IMR-90 (cell line): ENCODE measurements at regions not wholly inside any gene's neighbourhood (a gene's known extent, or its start where the extent isn't known, plus 50 kb on each side); places are given as distances from the start of the nearest gene placed in this dataset.

Source experiments
- ATAC-seq: fragments of 200-7000 bp; cut with Tn5 transposase; 2 replicates; pipeline ENCODE4 v1.9.1; 2020; ENCODE audit warnings: low read depth, mild to moderate bottlenecking, moderate library complexity
- BruUV-seq: library from RNA; stranded (reverse); fragments of 400-500 nt; replicated peaks from 2 replicates; lab custom pipeline; 2021; lab: Mats Ljungman, UMichigan
- CTCF ChIA-PET: fragments of 300-600 bp; formaldehyde crosslinking; extraction: SDS; loops from one replicate; lab custom pipeline; 2021; ENCODE audit warnings: antibody characterized with exemption; lab: Yijun Ruan, JAX
- POLR2A ChIA-PET: fragments of 300-600 bp; sonication (Branson Sonifier 250); formaldehyde crosslinking; loops from one replicate; lab custom pipeline; 2022; ENCODE audit warnings: antibody characterized with exemption; ENCODE audit not compliant: unreplicated experiment; lab: Charles Lee
- DNase-seq: peaks from one replicate; pipeline ENCODE4 v3.0.0; 2013
- H2AFZ ChIP-seq: replicated peaks from 2 replicates; pipeline ENCODE3; 2013; ENCODE audit warnings: low read length, mild to moderate bottlenecking; ENCODE audit not compliant: poor library complexity
- H2AK5ac ChIP-seq: 2 replicates; pipeline ENCODE4 v1.6.1; 2013; ENCODE audit warnings: low read depth, low read length, inconsistent platforms
- H2AK9ac ChIP-seq: replicated peaks from 2 replicates; pipeline ENCODE3; 2013; ENCODE audit warnings: mild to moderate bottlenecking, low read depth, low read length, moderate library complexity; ENCODE audit not compliant: poor library complexity
- H2BK120ac ChIP-seq: 2 replicates; pipeline ENCODE4 v1.6.1; 2013; ENCODE audit warnings: low read depth, low read length, inconsistent platforms
- H2BK15ac ChIP-seq: 3 replicates; pipeline ENCODE4 v1.6.1; 2013; ENCODE audit warnings: low read depth, low read length, inconsistent platforms
- H2BK20ac ChIP-seq: 2 replicates; pipeline ENCODE4 v1.6.1; 2013; ENCODE audit warnings: low read depth, mild to moderate bottlenecking, inconsistent platforms, low read length, moderate library complexity
- H2BK5ac ChIP-seq: 2 replicates; pipeline ENCODE4 v1.6.1; 2013; ENCODE audit warnings: mild to moderate bottlenecking, low read depth, low read length, inconsistent platforms; ENCODE audit not compliant: poor library complexity, severe bottlenecking
- H3K14ac ChIP-seq: replicated peaks from 2 replicates; pipeline ENCODE4 v1.6.1; 2013; ENCODE audit warnings: low read depth, low read length, inconsistent platforms
- H3K18ac ChIP-seq: 2 replicates; pipeline ENCODE4 v1.6.1; 2013; ENCODE audit warnings: low read depth, low read length, control low read depth
- H3K23ac ChIP-seq: 2 replicates; pipeline ENCODE4 v1.6.1; 2013; ENCODE audit warnings: low read depth, low read length, inconsistent platforms
- H3K27ac ChIP-seq: 2 replicates; pipeline ENCODE4 v1.5.1; 2013; ENCODE audit warnings: mild to moderate bottlenecking, control low read depth, low read length; ENCODE audit not compliant: insufficient read depth
- H3K27me3 ChIP-seq: 2 replicates; pipeline ENCODE4 v1.6.1; 2013; ENCODE audit warnings: low read length; ENCODE audit not compliant: control insufficient read depth, insufficient read depth
- H3K36me3 ChIP-seq: 2 replicates; pipeline ENCODE4 v1.6.1; 2013; ENCODE audit warnings: low read length, mixed read lengths; ENCODE audit not compliant: control insufficient read depth, insufficient read depth
- H3K4ac ChIP-seq: 2 replicates; pipeline ENCODE4 v1.6.1; 2013; ENCODE audit warnings: low read depth, low read length, inconsistent platforms
- H3K4me1 ChIP-seq: 2 replicates; pipeline ENCODE4 v1.6.1; 2013; ENCODE audit warnings: low read length, mixed read lengths; ENCODE audit not compliant: control insufficient read depth, insufficient read depth
- H3K4me2 ChIP-seq: 2 replicates; pipeline ENCODE4 v1.6.1; 2013; ENCODE audit warnings: low read depth, mild to moderate bottlenecking, control low read depth, low read length, moderate library complexity
- H3K4me3 ChIP-seq: 2 replicates; pipeline ENCODE4 v1.5.1; 2013; ENCODE audit warnings: low read depth, mild to moderate bottlenecking, control low read depth, low read length, moderate library complexity; ENCODE audit not compliant: insufficient read depth
- H3K56ac ChIP-seq: 2 replicates; pipeline ENCODE4 v1.6.1; 2013; ENCODE audit warnings: low read length, inconsistent platforms; ENCODE audit not compliant: insufficient read depth; ENCODE audit errors: extremely low read depth
- H3K79me1 ChIP-seq, 2 experiments: 2 replicates each; pipeline ENCODE4 v1.6.1; 2013; ENCODE audit warnings: low read length in 2 of 2, inconsistent platforms in 1 of 2, low read depth in 1 of 2
- H3K9ac ChIP-seq: 2 replicates; pipeline ENCODE4 v1.6.1; 2013; ENCODE audit warnings: low read depth, low read length, control low read depth
- H3K9me1 ChIP-seq: 2 replicates; pipeline ENCODE4 v1.6.1; 2013; ENCODE audit warnings: low read length, inconsistent platforms; ENCODE audit not compliant: insufficient read depth
- H3K9me3 ChIP-seq: 2 replicates; pipeline ENCODE4 v1.6.1; 2013; ENCODE audit warnings: low read length; ENCODE audit not compliant: control insufficient read depth, insufficient read depth
- H4K20me1 ChIP-seq: 2 replicates; pipeline ENCODE4 v1.6.1; 2013; ENCODE audit warnings: low read length, inconsistent platforms; ENCODE audit not compliant: insufficient read depth
- H4K5ac ChIP-seq: 2 replicates; pipeline ENCODE4 v1.6.1; 2013; ENCODE audit warnings: mild to moderate bottlenecking, low read depth, low read length, control low read depth
- H4K8ac ChIP-seq, 2 experiments: 2 replicates each; pipeline ENCODE4 v1.6.1; 2013; ENCODE audit warnings: low read depth in 2 of 2, low read length in 2 of 2, control low read depth in 1 of 2, inconsistent platforms in 1 of 2
- H4K91ac ChIP-seq: 2 replicates; pipeline ENCODE4 v1.6.1; 2013; ENCODE audit warnings: low read depth, low read length, inconsistent platforms; ENCODE audit not compliant: insufficient read depth
- BHLHE40 ChIP-seq: fragments of 150-350 bp; IDR thresholded peaks from 2 replicates; pipeline ENCODE4 v1.6.1; 2016; ENCODE audit warnings: mild to moderate bottlenecking, low read depth, low read length
- CHD1 ChIP-seq: IDR thresholded peaks from 2 replicates; pipeline ENCODE4 v1.6.1; 2012; ENCODE audit warnings: low read depth, low read length, improper control_type of control experiment
- MXI1 ChIP-seq: IDR thresholded peaks from 2 replicates; pipeline ENCODE4 v1.6.1; 2012; ENCODE audit warnings: low read depth, mild to moderate bottlenecking, low read length, moderate library complexity, borderline replicate concordance
- POLR2A ChIP-seq: IDR thresholded peaks from 2 replicates; pipeline ENCODE4 v1.6.1; 2012; ENCODE audit warnings: mild to moderate bottlenecking, low read depth, low read length
- RAD21 ChIP-seq: IDR thresholded peaks from 2 replicates; pipeline ENCODE4 v1.6.1; 2012; ENCODE audit warnings: low read length, improper control_type of control experiment
- RCOR1 ChIP-seq: IDR thresholded peaks from 2 replicates; pipeline ENCODE4 v1.6.1; 2012; ENCODE audit warnings: mild to moderate bottlenecking, low read length, improper control_type of control experiment; ENCODE audit not compliant: insufficient replicate concordance
- WGBS, 2 experiments: methylation state at CpG; one replicate each; pipeline versions ENCODE4 v1.1.5 to v1.1.7; 2013; ENCODE audit warnings: missing lambda C conversion rate in 2 of 2; ENCODE audit not compliant: insufficient read length in 1 of 2; ENCODE audit errors: extremely low coverage in 2 of 2; 5-methylcytosine and 5-hydroxymethylcytosine counted together
- dilution Hi-C: fragments of 300-500 bp; cut with HindIII; formaldehyde crosslinking; loops from one replicate; pipeline ENCODE4 v1.14.3; 2018; ENCODE audit warnings: low sequenced_read_pairs; ENCODE audit not compliant: unreplicated experiment
- in situ Hi-C: fragments of 300-500 bp; cut with MboI; formaldehyde crosslinking; loops from 3 replicates; pipeline ENCODE4 v1.14.3; 2019; ENCODE audit warnings: low sequenced_read_pairs, inconsistent platforms, mixed read lengths
- intact Hi-C: fragments of 100-400 bp; cut with micrococcal nuclease; formaldehyde crosslinking; loops from 2 replicates; pipeline ENCODE4 v1.10.0; 2022
- TF ChIP-seq, protein P1 (sequence below): conservative IDR thresholded peaks from 2 replicates; pipeline ENCODE4 v1.5.1; 2012; ENCODE audit warnings: mild to moderate bottlenecking, low read depth, low read length, improper control_type of control experiment

DNA sequence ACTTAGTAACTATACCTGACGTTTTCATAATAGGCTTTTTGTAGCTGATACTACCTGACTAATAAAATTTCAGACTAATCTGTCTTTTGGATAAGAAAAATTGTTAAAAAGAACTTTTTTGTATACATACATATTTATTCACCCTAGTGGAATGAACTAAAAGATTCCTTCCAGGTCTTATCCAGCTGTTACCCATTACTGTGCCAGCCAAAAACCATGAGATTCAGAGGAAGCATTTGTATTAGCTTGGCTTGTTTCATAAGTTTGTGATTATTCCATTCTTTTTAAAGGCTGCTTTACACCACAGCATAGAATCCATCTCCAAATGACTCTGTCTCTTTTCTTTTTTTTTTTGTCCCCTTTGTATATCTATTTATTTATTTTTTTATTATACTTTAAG is 149.4 kb downstream of the FAT4 start:
- no peak for ATAC-seq

More for the DNA sequence above, 149.4 kb downstream of the FAT4 start:
- Histone ChIP-seq H3K23ac (no peak overlapping the region), H3K9me3 (no peaks in the 10 kb centered on the region), H3K14ac (no peak overlapping the region), H3K4me1 (no peaks in the 10 kb centered on the region), H3K4me3 (no peak overlapping the region), H3K18ac (no peak overlapping the region), H4K20me1 (no peaks in the 10 kb centered on the region), H2AFZ (no peak overlapping the region), H3K27ac (no peak overlapping the region), H4K5ac (no peak overlapping the region), H3K27me3 (no peaks in the 10 kb centered on the region), H3K56ac (no peak overlapping the region), H3K4ac (no peak overlapping the region), H3K4me2 (no peak overlapping the region), H2BK5ac (no peak overlapping the region), H2BK20ac (no peak overlapping the region), H3K79me1 (peaks cover 0 to 4% of the 10 kb centered on the region in 2 experiments; a peak in 1 of 4 replicates), H2AK5ac (no peak overlapping the region), H2BK15ac (no peak overlapping the region), H3K36me3 (peaks cover 3% of the 10 kb centered on the region), H2AK9ac (no peak overlapping the region), H3K9me1 (no peaks in the 10 kb centered on the region), H3K9ac (no peak overlapping the region), H4K91ac (no peak overlapping the region), H2BK120ac (no peak overlapping the region), H4K8ac (no peak overlapping the region)
- POLR2A ChIA-PET = no interaction called here
- dilution Hi-C loops = no loop called here
- WGBS, 2 experiments = no CpG with 5 or more reads among the region's 1 CpG
- no peak for DNase-seq
- intact Hi-C loops = no loop called here
- no peak for TF ChIP-seq RCOR1
- no peak for TF ChIP-seq BHLHE40
- TF ChIP-seq MXI1 = no peak
- no peak for TF ChIP-seq POLR2A
- TF ChIP-seq RAD21 = no peak
- TF ChIP-seq CHD1 = no peak
- TF ChIP-seq, protein P1, sequence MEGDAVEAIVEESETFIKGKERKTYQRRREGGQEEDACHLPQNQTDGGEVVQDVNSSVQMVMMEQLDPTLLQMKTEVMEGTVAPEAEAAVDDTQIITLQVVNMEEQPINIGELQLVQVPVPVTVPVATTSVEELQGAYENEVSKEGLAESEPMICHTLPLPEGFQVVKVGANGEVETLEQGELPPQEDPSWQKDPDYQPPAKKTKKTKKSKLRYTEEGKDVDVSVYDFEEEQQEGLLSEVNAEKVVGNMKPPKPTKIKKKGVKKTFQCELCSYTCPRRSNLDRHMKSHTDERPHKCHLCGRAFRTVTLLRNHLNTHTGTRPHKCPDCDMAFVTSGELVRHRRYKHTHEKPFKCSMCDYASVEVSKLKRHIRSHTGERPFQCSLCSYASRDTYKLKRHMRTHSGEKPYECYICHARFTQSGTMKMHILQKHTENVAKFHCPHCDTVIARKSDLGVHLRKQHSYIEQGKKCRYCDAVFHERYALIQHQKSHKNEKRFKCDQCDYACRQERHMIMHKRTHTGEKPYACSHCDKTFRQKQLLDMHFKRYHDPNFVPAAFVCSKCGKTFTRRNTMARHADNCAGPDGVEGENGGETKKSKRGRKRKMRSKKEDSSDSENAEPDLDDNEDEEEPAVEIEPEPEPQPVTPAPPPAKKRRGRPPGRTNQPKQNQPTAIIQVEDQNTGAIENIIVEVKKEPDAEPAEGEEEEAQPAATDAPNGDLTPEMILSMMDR = no peak
- CTCF ChIA-PET = interaction anchor here (0.6 kb wide), 1 partner anchor 171 kb away, joined by 3 read pairs; no protein-coding TSS in a partner anchor
- in situ Hi-C loops = no loop called here
- BruUV-seq = no TSS peak
